IPS-15b (cell line): ENCODE measurements at regions not wholly inside any gene's neighbourhood (a gene's known extent, or its start where the extent isn't known, plus 50 kb on each side); places are given as distances from the start of the nearest gene placed in this dataset.

ENCODE experiments used
- H3K27me3 ChIP-seq: one replicate; pipeline ENCODE4 v1.6.1; 2013; ENCODE audit warnings: low read length; ENCODE audit not compliant: control insufficient read depth, insufficient read depth
- H3K36me3 ChIP-seq: one replicate; pipeline ENCODE4 v1.6.1; 2013; ENCODE audit warnings: low read length; ENCODE audit not compliant: control insufficient read depth, insufficient read depth
- H3K4me1 ChIP-seq: one replicate; pipeline ENCODE4 v1.6.1; 2013; ENCODE audit warnings: mild to moderate bottlenecking, low read length; ENCODE audit not compliant: control insufficient read depth, insufficient read depth
- H3K4me3 ChIP-seq: one replicate; pipeline ENCODE4 v1.5.1; 2013; ENCODE audit warnings: low read depth, low read length
- H3K9ac ChIP-seq: one replicate; pipeline ENCODE4 v1.6.1; 2013; ENCODE audit warnings: low read depth, mild to moderate bottlenecking, low read length
- H3K9me3 ChIP-seq: one replicate; pipeline ENCODE4 v1.6.1; 2013; ENCODE audit warnings: mild to moderate bottlenecking, low read length; ENCODE audit not compliant: control insufficient read depth, insufficient read depth

DNA sequence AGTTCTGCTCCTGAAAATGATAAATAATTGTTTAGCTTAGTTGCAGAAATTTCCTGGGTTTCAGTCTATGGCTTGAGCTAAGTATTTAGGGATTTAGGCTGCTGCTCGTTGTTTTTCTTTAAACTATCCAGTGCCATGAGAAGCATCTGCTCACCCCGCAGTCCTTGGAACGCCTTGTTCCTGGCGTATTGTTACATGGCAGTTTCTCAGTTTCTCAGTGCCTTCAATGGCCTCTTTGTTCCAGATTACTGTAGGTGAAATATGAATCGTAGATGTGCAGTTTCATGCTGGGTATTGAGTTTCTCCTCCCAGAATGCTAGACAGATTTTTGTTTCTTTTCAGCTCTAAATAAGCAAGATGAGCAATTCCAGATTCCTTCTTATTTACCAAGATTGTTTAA is 269.5 kb upstream of the GBE1 start:
- H3K36me3 ChIP-seq, result no peaks in the 10 kb centered on the region

GRCh38 chr3:82022836-82023235 is 261.4 kb upstream of the GBE1 start:
- Histone ChIP-seq H3K36me3 (no peaks in the 10 kb centered on the region), H3K27me3 (no peaks in the 10 kb centered on the region), H3K4me3 (no peak overlapping the region), H3K4me1 (no peaks in the 10 kb centered on the region), H3K9me3 (no peaks in the 10 kb centered on the region), H3K9ac (no peak overlapping the region)

More for the DNA sequence above, 269.5 kb upstream of the GBE1 start:
- Histone ChIP-seq H3K9me3 (no peaks in the 10 kb centered on the region), H3K9ac (no peak overlapping the region), H3K4me1 (no peaks in the 10 kb centered on the region), H3K27me3 (no peaks in the 10 kb centered on the region), H3K4me3 (no peak overlapping the region)

DNA sequence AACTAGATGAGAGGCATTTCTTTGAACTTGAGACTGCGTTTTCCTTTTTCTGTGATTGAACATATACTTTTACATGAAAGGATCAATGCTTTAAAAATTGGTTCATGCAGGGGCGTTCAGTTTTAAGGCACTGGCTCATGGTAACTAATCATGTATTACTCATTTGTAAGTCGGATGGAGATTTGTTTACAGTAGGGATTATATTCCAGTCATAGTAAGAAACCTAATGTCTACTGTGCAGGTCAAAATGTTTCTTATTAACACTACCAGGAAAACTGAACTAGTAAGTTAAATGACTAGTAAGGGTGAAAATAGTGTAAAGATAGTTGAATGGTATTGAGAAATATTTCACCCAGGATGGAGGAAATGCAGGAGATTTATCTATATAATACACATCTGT is 258.8 kb upstream of the GBE1 start:
- H3K4me1 ChIP-seq, result no peaks in the 10 kb centered on the region
- no peaks in the 10 kb centered on the region for H3K36me3 ChIP-seq
- H3K27me3 ChIP-seq, result no peaks in the 10 kb centered on the region
- H3K9ac ChIP-seq, result no peak overlapping the region
- H3K9me3 ChIP-seq, result no peaks in the 10 kb centered on the region
- no peak overlapping the region for H3K4me3 ChIP-seq

DNA sequence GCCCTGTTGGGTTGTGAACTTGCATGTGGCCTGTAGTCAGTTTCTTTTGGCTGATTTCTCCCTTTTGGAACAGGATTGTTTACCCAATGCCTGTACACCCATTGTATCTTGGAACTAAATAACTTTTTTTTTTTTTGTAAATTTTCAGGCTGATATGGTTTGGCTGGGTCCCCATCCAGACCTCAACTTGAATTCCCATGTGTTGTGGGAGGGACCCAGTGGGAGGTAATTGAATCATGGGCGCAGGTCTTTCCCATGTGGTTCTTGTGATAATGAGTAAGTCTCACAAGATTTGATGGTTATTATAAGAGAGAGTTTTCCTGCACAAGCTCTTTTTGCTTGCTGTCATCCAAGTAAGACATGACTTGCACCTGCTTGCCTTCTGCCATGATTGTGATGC is 253.8 kb upstream of the GBE1 start:
- H3K36me3 ChIP-seq, result no peaks in the 10 kb centered on the region

DNA sequence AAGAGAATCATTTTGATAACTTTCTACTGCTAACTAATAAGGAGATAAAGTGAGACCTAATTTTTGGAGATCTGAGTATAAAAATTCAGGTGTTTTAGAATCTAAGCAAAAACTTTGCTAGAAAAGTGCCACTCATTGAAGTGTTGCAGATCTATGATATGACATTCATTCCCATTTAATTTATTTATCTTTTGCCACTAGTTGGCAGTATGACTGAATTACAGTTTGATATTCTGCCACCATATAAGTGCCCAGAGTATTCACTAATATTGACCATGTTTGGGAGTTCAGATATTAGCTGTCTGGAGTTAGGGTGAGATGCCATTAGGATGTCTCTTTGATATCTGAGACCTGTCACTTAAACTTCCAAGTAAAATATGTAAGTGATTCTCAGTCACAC is 251.3 kb upstream of the GBE1 start:
- peaks cover 7% of the 10 kb centered on the region for H3K9me3 ChIP-seq

More for the DNA sequence above, 253.8 kb upstream of the GBE1 start:
- no peak overlapping the region for H3K9ac ChIP-seq
- peaks cover 7% of the 10 kb centered on the region for H3K9me3 ChIP-seq
- no peak overlapping the region for H3K4me3 ChIP-seq
- H3K4me1 ChIP-seq, result no peaks in the 10 kb centered on the region
- H3K27me3 ChIP-seq, result no peaks in the 10 kb centered on the region

DNA sequence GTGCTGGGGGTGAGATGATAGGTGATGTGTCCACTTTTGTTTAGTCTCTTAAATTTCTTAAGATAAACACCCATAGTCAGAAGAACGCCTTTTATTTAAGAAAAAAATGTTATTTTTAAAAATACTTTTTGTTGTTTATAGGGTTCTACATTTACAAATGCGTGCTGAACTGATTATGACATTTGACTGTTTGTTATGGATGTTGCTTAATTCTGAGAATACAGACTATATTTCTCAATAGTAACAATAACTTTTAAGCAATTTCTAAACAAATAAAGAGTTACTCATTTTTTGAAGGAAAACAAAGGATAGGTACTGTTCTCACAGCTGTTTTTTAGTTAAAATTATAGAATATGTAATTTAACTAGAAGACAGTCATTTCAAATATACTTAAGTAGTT is 249.9 kb upstream of the GBE1 start:
- H3K4me1 ChIP-seq, result no peaks in the 10 kb centered on the region
- no peak overlapping the region for H3K9ac ChIP-seq
- H3K4me3 ChIP-seq, result no peak overlapping the region

More for the DNA sequence above, 251.3 kb upstream of the GBE1 start:
- Histone ChIP-seq H3K36me3 (no peaks in the 10 kb centered on the region), H3K9ac (no peak overlapping the region), H3K4me3 (no peak overlapping the region), H3K4me1 (no peaks in the 10 kb centered on the region), H3K27me3 (no peaks in the 10 kb centered on the region)

DNA sequence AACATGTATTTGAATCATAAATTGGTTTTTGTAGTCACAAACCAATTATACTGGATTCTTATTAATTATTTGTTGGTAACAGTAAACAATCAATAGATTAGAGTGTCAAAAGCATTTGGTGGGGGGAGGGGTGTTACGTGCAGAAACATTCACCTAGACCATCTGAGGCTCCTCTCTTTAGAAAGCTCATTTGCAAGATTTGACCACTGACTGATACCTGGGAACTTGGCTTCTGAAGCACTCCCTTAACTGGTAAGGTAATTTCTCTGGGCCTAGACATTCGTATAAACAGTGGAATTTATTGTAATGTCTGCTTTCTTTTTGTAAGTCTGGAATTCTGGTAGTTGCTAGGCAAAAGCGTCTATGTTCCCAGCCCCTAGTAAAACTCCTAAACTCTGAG is 243.8 kb upstream of the GBE1 start:
- Histone ChIP-seq H3K4me1 (peaks cover 12% of the 10 kb centered on the region), H3K9me3 (peaks cover 4% of the 10 kb centered on the region), H3K4me3 (no peak overlapping the region), H3K9ac (no peak overlapping the region), H3K36me3 (no peaks in the 10 kb centered on the region), H3K27me3 (no peaks in the 10 kb centered on the region)

More for the DNA sequence above, 249.9 kb upstream of the GBE1 start:
- no peaks in the 10 kb centered on the region for H3K27me3 ChIP-seq
- peaks cover 11% of the 10 kb centered on the region for H3K9me3 ChIP-seq
- no peaks in the 10 kb centered on the region for H3K36me3 ChIP-seq

GRCh38 chr3:82004266-82004665 is 242.8 kb upstream of the GBE1 start:
- H3K36me3 ChIP-seq, result no peaks in the 10 kb centered on the region
- peaks cover 4% of the 10 kb centered on the region for H3K9me3 ChIP-seq
- H3K4me1 ChIP-seq, result peaks cover 12% of the 10 kb centered on the region
- H3K4me3 ChIP-seq, result no peak overlapping the region
- H3K9ac ChIP-seq, result no peak overlapping the region
- no peaks in the 10 kb centered on the region for H3K27me3 ChIP-seq

GRCh38 chr3:82002986-82003642 is 241.7 kb upstream of the GBE1 start:
- Histone ChIP-seq H3K36me3 (no peaks in the 10 kb centered on the region), H3K27me3 (no peaks in the 10 kb centered on the region), H3K9me3 (peaks cover 4% of the 10 kb centered on the region), H3K9ac (no peak overlapping the region), H3K4me3 (no peak overlapping the region), H3K4me1 (peaks cover 12% of the 10 kb centered on the region)

DNA sequence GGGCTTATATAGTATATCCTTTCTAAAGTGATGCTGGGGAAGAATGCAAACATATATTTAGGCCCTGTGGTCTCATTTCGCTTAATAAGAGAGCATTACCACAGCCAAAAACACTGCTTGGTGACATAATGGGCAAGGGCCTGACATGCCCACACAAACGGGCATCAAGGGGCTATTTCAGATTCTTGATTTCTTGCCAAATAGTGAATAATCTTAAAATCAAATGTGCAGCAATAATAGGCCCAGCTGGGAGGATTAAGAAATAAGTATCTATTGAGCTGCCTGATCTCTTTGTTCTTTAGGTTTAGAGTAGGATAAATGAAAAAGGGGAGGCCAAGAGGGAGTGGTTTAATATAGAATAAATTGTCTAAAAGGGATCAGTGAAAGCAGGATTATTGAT is 241.0 kb upstream of the GBE1 start:
- no peak overlapping the region for H3K4me3 ChIP-seq
- H3K4me1 ChIP-seq, result peaks cover 12% of the 10 kb centered on the region
- H3K27me3 ChIP-seq, result no peaks in the 10 kb centered on the region
- H3K36me3 ChIP-seq, result no peaks in the 10 kb centered on the region
- H3K9ac ChIP-seq, result no peak overlapping the region
- H3K9me3 ChIP-seq, result peaks cover 2% of the 10 kb centered on the region

GRCh38 chr3:82001276-82001923 is 240.0 kb upstream of the GBE1 start:
- H3K9me3 ChIP-seq, result no peaks in the 10 kb centered on the region
- H3K9ac ChIP-seq, result no peak overlapping the region
- no peaks in the 10 kb centered on the region for H3K27me3 ChIP-seq
- H3K4me1 ChIP-seq, result peaks cover 12% of the 10 kb centered on the region
- H3K36me3 ChIP-seq, result no peaks in the 10 kb centered on the region
- H3K4me3 ChIP-seq, result no peak overlapping the region

DNA sequence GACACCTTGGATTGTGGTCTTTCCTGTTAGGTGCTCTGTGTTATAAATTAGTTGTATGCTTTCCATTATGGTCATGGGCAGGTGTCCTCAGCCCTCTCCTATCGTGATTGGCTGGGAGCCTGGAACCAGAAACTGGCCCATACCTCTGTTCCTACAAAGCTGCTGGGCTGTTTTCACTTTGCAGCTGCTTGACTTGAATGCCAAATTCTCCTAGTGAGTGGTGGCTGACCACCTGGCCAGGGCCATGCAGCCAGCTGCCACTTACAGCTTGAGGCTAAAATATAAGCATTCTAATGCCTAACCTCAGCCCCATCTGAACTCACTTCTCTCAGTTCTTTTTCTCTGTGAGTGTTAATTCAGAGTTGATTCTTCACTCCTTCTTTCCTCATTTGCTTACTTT is 239.3 kb upstream of the GBE1 start:
- Histone ChIP-seq H3K36me3 (no peaks in the 10 kb centered on the region), H3K9ac (no peak overlapping the region)

More for the DNA sequence above, 239.3 kb upstream of the GBE1 start:
- Histone ChIP-seq H3K4me1 (peaks cover 10% of the 10 kb centered on the region), H3K4me3 (no peak overlapping the region), H3K9me3 (no peaks in the 10 kb centered on the region), H3K27me3 (no peaks in the 10 kb centered on the region)
